GM23338 (cell line): ENCODE measurements at regions not wholly inside any gene's neighbourhood (a gene's known extent, or its start where the extent isn't known, plus 50 kb on each side); places are given as distances from the start of the nearest gene placed in this dataset.

Source experiments
- ATAC-seq: fragments of 200-7000 bp; cut with Tn5 transposase; 3 replicates; pipeline ENCODE4 v1.9.1; 2020
- DNase-seq: peaks from one replicate; pipeline ENCODE4 v3.0.0-alpha.2; 2015; ENCODE audit warnings: low spot score
- H2AFZ ChIP-seq: fragments of 200-600 bp; sonication (generic); 2 replicates; pipeline ENCODE4 v1.8.0; 2016; ENCODE audit warnings: antibody characterized with exemption, mild to moderate bottlenecking, moderate library complexity
- H3F3A ChIP-seq: fragments of 200-600 bp; sonication (generic); replicated peaks from 2 replicates; pipeline ENCODE4 v1.8.0; 2017; ENCODE audit warnings: antibody characterized with exemption, mixed run types, low read depth
- H3K27ac ChIP-seq: fragments of 200-600 bp; sonication (generic); 2 replicates; pipeline ENCODE4 v1.6.1; 2016; ENCODE audit warnings: low read depth
- H3K27me3 ChIP-seq: fragments of 200-600 bp; sonication (generic); 2 replicates; pipeline ENCODE4 v1.8.0; 2016; ENCODE audit warnings: mild to moderate bottlenecking, mixed run types, moderate library complexity; ENCODE audit not compliant: insufficient read depth
- H3K36me3 ChIP-seq: fragments of 200-600 bp; sonication (generic); 2 replicates; pipeline ENCODE4 v1.8.0; 2016; ENCODE audit warnings: mild to moderate bottlenecking; ENCODE audit not compliant: insufficient read depth
- H3K4me1 ChIP-seq: fragments of 200-600 bp; sonication (generic); 2 replicates; pipeline ENCODE4 v1.8.0; 2016; ENCODE audit warnings: mild to moderate bottlenecking, moderate library complexity; ENCODE audit not compliant: insufficient read depth
- H3K4me2 ChIP-seq: fragments of 200-600 bp; sonication (generic); 2 replicates; pipeline ENCODE4 v1.7.1; 2017; ENCODE audit warnings: mixed run types
- H3K4me3 ChIP-seq: fragments of 200-600 bp; sonication (generic); 2 replicates; pipeline ENCODE4 v1.6.1; 2016; ENCODE audit warnings: mixed run types
- H3K79me2 ChIP-seq: fragments of 200-600 bp; sonication (generic); replicated peaks from 2 replicates; pipeline ENCODE4 v1.8.0; 2017; ENCODE audit warnings: mild to moderate bottlenecking; ENCODE audit not compliant: insufficient read depth
- H3K9me2 ChIP-seq: fragments of 200-600 bp; sonication (generic); 2 replicates; pipeline ENCODE4 v1.8.0; 2017; ENCODE audit not compliant: insufficient read depth
- H4K20me1 ChIP-seq: fragments of 200-600 bp; sonication (generic); replicated peaks from 2 replicates; pipeline ENCODE4 v1.8.0; 2017; ENCODE audit warnings: mild to moderate bottlenecking; ENCODE audit not compliant: insufficient read depth
- H3K27ac Mint-ChIP-seq: 2 replicates; pipeline ENCODE4 v1.8.0; 2020; ENCODE audit warnings: inconsistent platforms, mild to moderate bottlenecking, moderate library complexity, mixed read lengths
- H3K27me3 Mint-ChIP-seq: 3 replicates; pipeline ENCODE4 v1.8.0; 2022; ENCODE audit warnings: low read depth, mild to moderate bottlenecking, moderate library complexity, mixed read lengths, inconsistent platforms; ENCODE audit not compliant: insufficient read depth, poor library complexity
- H3K36me3 Mint-ChIP-seq: 3 replicates; pipeline ENCODE4 v1.8.0; 2021; ENCODE audit warnings: low read depth, mild to moderate bottlenecking, inconsistent platforms, moderate library complexity, mixed read lengths
- H3K4me1 Mint-ChIP-seq: 3 replicates; pipeline ENCODE4 v1.8.0; 2020; ENCODE audit warnings: mild to moderate bottlenecking, inconsistent platforms, mixed read lengths
- H3K4me3 Mint-ChIP-seq: 3 replicates; pipeline ENCODE4 v1.8.0; 2021; ENCODE audit warnings: moderate library complexity, mild to moderate bottlenecking, inconsistent platforms, mixed read lengths
- H3K9me3 Mint-ChIP-seq: 3 replicates; pipeline ENCODE4 v1.8.0; 2020; ENCODE audit warnings: moderate library complexity, mild to moderate bottlenecking, inconsistent platforms, mixed read lengths
- CTCF ChIP-seq, 2 experiments: fragments of 200-600 bp in 1 of 2; sonication (generic) in 1 of 2; conservative IDR thresholded peaks; 2 replicates each; pipeline versions ENCODE4 v1.5.1 to v1.6.1; 2016 to 2017; ENCODE audit warnings: antibody characterized with exemption in 2 of 2, low read depth in 2 of 2, mild to moderate bottlenecking in 2 of 2, moderate library complexity in 1 of 2
- EZH2 ChIP-seq: fragments of 200-600 bp; sonication (generic); IDR thresholded peaks from one replicate; pipeline ENCODE4 v1.8.0; 2017; ENCODE audit warnings: antibody characterized with exemption, mild to moderate bottlenecking, low read depth; ENCODE audit not compliant: unreplicated experiment
- EZH2phosphoT487 ChIP-seq: fragments of 200-600 bp; sonication (generic); IDR thresholded peaks from one replicate; pipeline ENCODE4 v1.8.1; 2018; ENCODE audit warnings: antibody characterized with exemption; ENCODE audit not compliant: unreplicated experiment
- JUNB ChIP-seq: IDR thresholded peaks from one replicate; pipeline ENCODE4 v1.6.1; 2016; ENCODE audit warnings: antibody characterized with exemption; ENCODE audit not compliant: unreplicated experiment
- NANOG ChIP-seq: IDR thresholded peaks from 2 replicates; pipeline ENCODE4 v1.6.1; 2016; ENCODE audit warnings: antibody characterized with exemption, borderline replicate concordance
- STAT1 ChIP-seq: IDR thresholded peaks from one replicate; pipeline ENCODE4 v1.6.1; 2016; ENCODE audit warnings: antibody characterized with exemption; ENCODE audit not compliant: unreplicated experiment
- ZNF331 ChIP-seq: fragments of 250-450 bp; sonication (Bioruptor Pico); IDR thresholded peaks from 2 replicates; pipeline ENCODE4 v1.5.0; 2020; ENCODE audit warnings: low read depth, mild to moderate bottlenecking, moderate library complexity
- ZNF462 ChIP-seq: fragments of 250-450 bp; sonication (Bioruptor Pico); IDR thresholded peaks from 2 replicates; pipeline ENCODE4 v1.5.0; 2020; ENCODE audit warnings: mild to moderate bottlenecking, moderate library complexity

- Mint-ChIP-seq H3K27me3 (no peaks in the 10 kb centered on the region), H3K36me3 (no peaks in the 10 kb centered on the region), H3K4me3 (no peak overlapping the region), H3K4me1 (no peaks in the 10 kb centered on the region), H3K27ac (no peak overlapping the region), H3K9me3 (peaks cover 7% of the 10 kb centered on the region; the same call in 1 of the 3 replicates)
- H3K36me3 ChIP-seq, result no peaks in the 10 kb centered on the region
- ATAC-seq (no peak), DNase-seq (no peak)
- H3K4me3 ChIP-seq, result no peak overlapping the region
- no peaks in the 10 kb centered on the region for H3K79me2 ChIP-seq
- H3K4me1 ChIP-seq, result no peaks in the 10 kb centered on the region
- no peaks in the 10 kb centered on the region; the same call in 1 of the 2 replicates for H3K9me2 ChIP-seq
- H3F3A ChIP-seq, result no peaks in the 10 kb centered on the region
- H4K20me1 ChIP-seq, result no peaks in the 10 kb centered on the region
- H2AFZ ChIP-seq, result no peak overlapping the region
- H3K4me2 ChIP-seq, result no peak overlapping the region
- no peak overlapping the region for H3K27ac ChIP-seq
- TF ChIP-seq EZH2phosphoT487 (no peak), EZH2 (no peak), JUNB (no peak), ZNF331 (CRISPR knock-in tag) (no peak), STAT1 (no peak), CTCF (conservative IDR thresholded peaks at IDR 0.05; ENCODE audit: low read depth in 2 of 2) (no peak), NANOG (no peak), ZNF462 (CRISPR knock-in tag) (no peak)
- no peaks in the 10 kb centered on the region for H3K27me3 ChIP-seq
Measured at GRCh38 chr12:58189030-58189429, 247.7 kb downstream of the ATP23 start.
